ENCODE measurements at regions not wholly inside any gene's neighbourhood (a gene's known extent, or its start where the extent isn't known, plus 50 kb on each side); places are given as distances from the start of the nearest gene placed in this dataset.

DNA sequence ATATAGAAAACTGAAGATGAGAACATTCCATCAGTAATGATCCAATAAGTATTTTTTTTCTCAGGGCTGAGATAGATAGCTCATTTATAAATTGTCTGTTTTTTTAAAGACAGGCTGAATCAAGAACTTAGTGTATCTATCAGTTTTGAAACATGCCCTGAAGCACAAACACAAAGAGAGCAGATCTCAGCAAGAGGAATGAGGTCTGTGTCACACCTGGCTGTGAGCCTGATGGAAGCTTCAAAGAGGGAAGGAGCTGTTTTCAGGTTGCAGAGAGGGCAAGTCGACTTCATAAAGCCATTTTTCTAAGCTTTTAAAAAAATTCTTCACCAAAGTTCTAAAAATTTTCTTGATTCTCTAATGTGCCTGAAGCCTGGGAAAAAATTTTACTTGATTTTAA lies 434.9 kb downstream of the PDGFC start:
- H3K9ac ChIP-seq (ENCODE audit: low read depth, low read length): no peak overlapping the region
- no peaks in the 10 kb centered on the region for H3K4me1 ChIP-seq (ENCODE audit: insufficient read depth, low read length)
- H3K4me3 ChIP-seq (ENCODE audit: low read length): no peak overlapping the region
- no peaks in the 10 kb centered on the region for H3K27me3 ChIP-seq (ENCODE audit: insufficient read depth, low read length)
- no peaks in the 10 kb centered on the region for H3K36me3 ChIP-seq (ENCODE audit: insufficient read depth, low read depth, low read length)
- no peak overlapping the region for H3K27ac ChIP-seq (ENCODE audit: low read length)
- H3K9me3 ChIP-seq (ENCODE audit: insufficient read depth, low read depth, low read length): no peaks in the 10 kb centered on the region

DNA sequence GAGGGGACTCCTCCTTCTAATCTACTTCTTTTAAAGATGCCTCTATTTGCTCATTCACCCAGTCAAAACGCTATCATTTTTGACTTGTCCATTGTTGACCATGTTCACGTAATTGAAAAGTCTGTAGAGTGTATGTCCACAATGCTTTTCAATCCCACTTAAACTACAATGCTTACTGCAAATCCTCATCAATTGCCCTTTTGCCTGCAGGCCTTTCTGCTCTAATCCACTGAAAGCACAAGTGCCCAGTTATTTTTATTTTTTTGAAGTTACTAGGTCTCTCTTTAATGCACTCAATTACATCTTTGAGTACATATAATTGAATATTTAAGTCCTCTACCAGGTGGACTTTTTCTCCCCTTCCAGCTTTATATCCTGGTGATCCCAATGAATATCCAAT lies 437.4 kb downstream of the PDGFC start:
- Histone ChIP-seq H3K36me3 (ENCODE audit: insufficient read depth, low read depth, low read length) (no peaks in the 10 kb centered on the region), H3K4me3 (ENCODE audit: low read length) (no peak overlapping the region), H3K9me3 (ENCODE audit: insufficient read depth, low read depth, low read length) (no peaks in the 10 kb centered on the region), H3K4me1 (ENCODE audit: insufficient read depth, low read length) (no peaks in the 10 kb centered on the region), H3K27me3 (ENCODE audit: insufficient read depth, low read length) (no peaks in the 10 kb centered on the region), H3K9ac (ENCODE audit: low read depth, low read length) (no peak overlapping the region), H3K27ac (ENCODE audit: low read length) (no peak overlapping the region)

GRCh38 chr4:156528216-156528615 lies 443.4 kb downstream of the PDGFC start:
- H3K4me3 ChIP-seq (ENCODE audit: low read length): no peak overlapping the region
- no peaks in the 10 kb centered on the region for H3K36me3 ChIP-seq (ENCODE audit: insufficient read depth, low read depth, low read length)
- H3K9ac ChIP-seq (ENCODE audit: low read depth, low read length): no peak overlapping the region
- H3K9me3 ChIP-seq (ENCODE audit: insufficient read depth, low read depth, low read length): no peaks in the 10 kb centered on the region
- no peaks in the 10 kb centered on the region for H3K27me3 ChIP-seq (ENCODE audit: insufficient read depth, low read length)
- H3K4me1 ChIP-seq (ENCODE audit: insufficient read depth, low read length): no peaks in the 10 kb centered on the region
- no peak overlapping the region for H3K27ac ChIP-seq (ENCODE audit: low read length)

GRCh38 chr4:156527237-156527993 lies 444.2 kb downstream of the PDGFC start:
- no peaks in the 10 kb centered on the region for H3K36me3 ChIP-seq (ENCODE audit: insufficient read depth, low read depth, low read length)
- no peaks in the 10 kb centered on the region for H3K27me3 ChIP-seq (ENCODE audit: insufficient read depth, low read length)
- H3K9ac ChIP-seq (ENCODE audit: low read depth, low read length): no peak overlapping the region
- H3K27ac ChIP-seq (ENCODE audit: low read length): no peak overlapping the region
- no peak overlapping the region for H3K4me3 ChIP-seq (ENCODE audit: low read length)
- H3K9me3 ChIP-seq (ENCODE audit: insufficient read depth, low read depth, low read length): no peaks in the 10 kb centered on the region
- H3K4me1 ChIP-seq (ENCODE audit: insufficient read depth, low read length): no peaks in the 10 kb centered on the region

- Histone ChIP-seq H3K27ac (ENCODE audit: low read length) (no peak overlapping the region), H3K4me3 (ENCODE audit: low read length) (no peak overlapping the region), H3K9me3 (ENCODE audit: insufficient read depth, low read depth, low read length) (no peaks in the 10 kb centered on the region), H3K27me3 (ENCODE audit: insufficient read depth, low read length) (no peaks in the 10 kb centered on the region), H3K9ac (ENCODE audit: low read depth, low read length) (no peak overlapping the region), H3K36me3 (ENCODE audit: insufficient read depth, low read depth, low read length) (no peaks in the 10 kb centered on the region), H3K4me1 (ENCODE audit: insufficient read depth, low read length) (no peaks in the 10 kb centered on the region)
Observed at GRCh38 chr4:156523991-156524390, 447.6 kb downstream of the PDGFC start.

DNA sequence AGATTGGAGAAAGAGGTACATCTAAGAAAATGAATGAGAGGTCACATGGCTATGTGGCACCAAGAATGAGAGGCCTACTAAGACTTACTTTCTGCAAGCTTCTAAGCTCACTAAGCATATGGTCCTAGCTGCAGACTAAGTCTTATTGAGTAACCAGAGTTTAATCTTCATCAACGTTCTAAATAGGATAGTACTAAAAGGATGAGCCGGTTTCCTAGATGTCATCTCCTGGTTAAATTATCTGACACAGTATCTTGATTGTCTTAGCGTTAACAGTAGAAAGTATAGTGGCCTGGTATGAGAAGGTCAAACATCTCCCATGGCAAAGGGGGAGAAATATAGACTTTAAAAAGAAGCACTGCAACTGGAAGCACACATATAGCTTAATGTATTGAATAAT lies 448.1 kb downstream of the PDGFC start:
- no peaks in the 10 kb centered on the region for H3K36me3 ChIP-seq (ENCODE audit: insufficient read depth, low read depth, low read length)
- no peaks in the 10 kb centered on the region for H3K27me3 ChIP-seq (ENCODE audit: insufficient read depth, low read length)
- H3K9me3 ChIP-seq (ENCODE audit: insufficient read depth, low read depth, low read length): no peaks in the 10 kb centered on the region
- H3K27ac ChIP-seq (ENCODE audit: low read length): no peak overlapping the region
- no peak overlapping the region for H3K9ac ChIP-seq (ENCODE audit: low read depth, low read length)
- H3K4me1 ChIP-seq (ENCODE audit: insufficient read depth, low read length): no peaks in the 10 kb centered on the region
- no peak overlapping the region for H3K4me3 ChIP-seq (ENCODE audit: low read length)

DNA sequence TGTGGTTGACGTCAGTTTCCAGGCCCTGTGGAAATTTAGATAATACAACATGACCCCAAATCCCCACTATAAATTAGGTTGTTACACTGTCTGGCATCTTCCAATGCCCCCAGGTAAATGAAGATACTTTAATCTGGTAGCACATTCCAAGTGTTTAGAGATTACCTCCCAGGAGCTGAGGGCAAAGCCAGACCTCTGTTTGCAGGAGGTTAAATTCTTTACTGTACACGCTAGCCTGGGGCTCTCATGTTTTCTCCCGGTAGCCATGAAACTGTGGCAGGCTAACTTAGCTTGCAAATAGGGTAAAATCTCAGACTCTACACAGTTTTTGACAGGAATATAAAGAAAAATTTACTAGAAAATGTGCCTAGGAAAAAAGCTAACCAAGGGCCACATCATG lies 450.0 kb downstream of the PDGFC start:
- no peak overlapping the region for H3K4me3 ChIP-seq (ENCODE audit: low read length)
- H3K27me3 ChIP-seq (ENCODE audit: insufficient read depth, low read length): no peaks in the 10 kb centered on the region
- no peaks in the 10 kb centered on the region for H3K9me3 ChIP-seq (ENCODE audit: insufficient read depth, low read depth, low read length)

DNA sequence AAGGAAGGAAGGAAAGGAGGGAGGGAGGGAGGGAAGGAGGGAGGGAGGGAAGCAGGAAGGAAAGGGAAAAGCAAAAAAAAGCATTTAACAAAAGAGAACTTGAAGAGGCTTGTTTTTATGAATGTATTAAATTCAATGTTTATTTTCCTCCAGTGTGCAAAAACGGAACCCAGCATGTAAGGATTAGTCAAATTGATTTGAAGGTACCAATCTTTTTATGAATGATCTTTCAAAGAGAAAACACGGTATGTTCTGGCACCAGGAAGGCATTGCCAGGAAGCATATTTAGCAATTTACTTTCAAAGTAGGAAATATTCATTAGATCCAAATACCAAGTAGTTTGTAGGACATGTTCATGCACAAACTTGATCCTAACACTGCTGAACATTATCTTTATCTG lies 453.6 kb downstream of the PDGFC start:
- H3K9ac ChIP-seq (ENCODE audit: low read depth, low read length): no peak overlapping the region
- H3K36me3 ChIP-seq (ENCODE audit: insufficient read depth, low read depth, low read length): no peaks in the 10 kb centered on the region
- no peaks in the 10 kb centered on the region for H3K4me1 ChIP-seq (ENCODE audit: insufficient read depth, low read length)
- H3K4me3 ChIP-seq (ENCODE audit: low read length): no peak overlapping the region
- no peak overlapping the region for H3K27ac ChIP-seq (ENCODE audit: low read length)
- H3K27me3 ChIP-seq (ENCODE audit: insufficient read depth, low read length): no peaks in the 10 kb centered on the region
- no peaks in the 10 kb centered on the region for H3K9me3 ChIP-seq (ENCODE audit: insufficient read depth, low read depth, low read length)

More for the DNA sequence above, 450.0 kb downstream of the PDGFC start:
- Histone ChIP-seq H3K36me3 (ENCODE audit: insufficient read depth, low read depth, low read length) (no peaks in the 10 kb centered on the region), H3K4me1 (ENCODE audit: insufficient read depth, low read length) (no peaks in the 10 kb centered on the region), H3K27ac (ENCODE audit: low read length) (no peak overlapping the region), H3K9ac (ENCODE audit: low read depth, low read length) (no peak overlapping the region)

- no peak overlapping the region for H3K27ac ChIP-seq (ENCODE audit: low read length)
Observed at GRCh38 chr4:156517546-156517945, 454.1 kb downstream of the PDGFC start.

DNA sequence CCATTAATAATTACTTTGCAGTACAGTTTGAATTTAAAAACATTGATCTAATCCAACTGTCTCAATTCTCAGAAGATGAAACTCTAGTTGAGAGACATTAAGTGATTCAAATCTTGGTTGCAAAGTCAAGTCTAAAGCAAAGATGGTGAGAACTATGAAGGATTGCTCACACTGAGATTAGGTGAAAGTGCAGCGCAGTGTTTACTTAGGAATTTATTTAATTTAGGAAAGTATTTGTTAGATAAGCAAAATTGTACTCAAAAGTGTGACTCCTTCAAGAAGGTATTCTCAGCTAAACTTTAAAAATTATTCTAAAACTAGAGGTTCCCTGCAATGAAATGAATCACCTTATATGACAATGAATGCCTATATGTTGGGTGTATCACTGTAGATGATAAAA lies 454.9 kb downstream of the PDGFC start:
- Histone ChIP-seq H3K27me3 (ENCODE audit: insufficient read depth, low read length) (no peaks in the 10 kb centered on the region), H3K4me1 (ENCODE audit: insufficient read depth, low read length) (no peaks in the 10 kb centered on the region), H3K4me3 (ENCODE audit: low read length) (no peak overlapping the region), H3K27ac (ENCODE audit: low read length) (no peak overlapping the region), H3K9ac (ENCODE audit: low read depth, low read length) (no peak overlapping the region), H3K9me3 (ENCODE audit: insufficient read depth, low read depth, low read length) (no peaks in the 10 kb centered on the region), H3K36me3 (ENCODE audit: insufficient read depth, low read depth, low read length) (no peaks in the 10 kb centered on the region)

More at GRCh38 chr4:156517546-156517945, 454.1 kb downstream of the PDGFC start:
- Histone ChIP-seq H3K27me3 (ENCODE audit: insufficient read depth, low read length) (no peaks in the 10 kb centered on the region), H3K36me3 (ENCODE audit: insufficient read depth, low read depth, low read length) (no peaks in the 10 kb centered on the region), H3K4me1 (ENCODE audit: insufficient read depth, low read length) (no peaks in the 10 kb centered on the region), H3K9ac (ENCODE audit: low read depth, low read length) (no peak overlapping the region), H3K4me3 (ENCODE audit: low read length) (no peak overlapping the region), H3K9me3 (ENCODE audit: insufficient read depth, low read depth, low read length) (no peaks in the 10 kb centered on the region)

- Histone ChIP-seq H3K9ac (ENCODE audit: low read depth, low read length) (no peak overlapping the region), H3K9me3 (ENCODE audit: insufficient read depth, low read depth, low read length) (no peaks in the 10 kb centered on the region), H3K4me3 (ENCODE audit: low read length) (no peak overlapping the region), H3K4me1 (ENCODE audit: insufficient read depth, low read length) (no peaks in the 10 kb centered on the region), H3K36me3 (ENCODE audit: insufficient read depth, low read depth, low read length) (no peaks in the 10 kb centered on the region), H3K27ac (ENCODE audit: low read length) (no peak overlapping the region), H3K27me3 (ENCODE audit: insufficient read depth, low read length) (no peaks in the 10 kb centered on the region)
Observed at GRCh38 chr4:156515295-156515694, 456.3 kb downstream of the PDGFC start.

- Histone ChIP-seq H3K36me3 (ENCODE audit: insufficient read depth, low read depth, low read length) (no peaks in the 10 kb centered on the region), H3K9ac (ENCODE audit: low read depth, low read length) (no peak overlapping the region), H3K4me1 (ENCODE audit: insufficient read depth, low read length) (no peaks in the 10 kb centered on the region), H3K27ac (ENCODE audit: low read length) (no peak overlapping the region), H3K9me3 (ENCODE audit: insufficient read depth, low read depth, low read length) (no peaks in the 10 kb centered on the region), H3K4me3 (ENCODE audit: low read length) (no peak overlapping the region), H3K27me3 (ENCODE audit: insufficient read depth, low read length) (no peaks in the 10 kb centered on the region)
Observed at GRCh38 chr4:156512622-156513021, 459.0 kb downstream of the PDGFC start.
